IMR-90 (cell line): ENCODE measurements at regions not wholly inside any gene's neighbourhood (a gene's known extent, or its start where the extent isn't known, plus 50 kb on each side); places are given as distances from the start of the nearest gene placed in this dataset.

ENCODE experiments used
- ATAC-seq: fragments of 200-7000 bp; cut with Tn5 transposase; 2 replicates; pipeline ENCODE4 v1.9.1; 2020; ENCODE audit warnings: low read depth, mild to moderate bottlenecking, moderate library complexity
- BruUV-seq: library from RNA; stranded (reverse); fragments of 400-500 nt; replicated peaks from 2 replicates; lab custom pipeline; 2021; lab: Mats Ljungman, UMichigan
- CTCF ChIA-PET: fragments of 300-600 bp; formaldehyde crosslinking; extraction: SDS; loops from one replicate; lab custom pipeline; 2021; ENCODE audit warnings: antibody characterized with exemption; lab: Yijun Ruan, JAX
- POLR2A ChIA-PET: fragments of 300-600 bp; sonication (Branson Sonifier 250); formaldehyde crosslinking; loops from one replicate; lab custom pipeline; 2022; ENCODE audit warnings: antibody characterized with exemption; ENCODE audit not compliant: unreplicated experiment; lab: Charles Lee
- DNase-seq: peaks from one replicate; pipeline ENCODE4 v3.0.0; 2013
- H2AFZ ChIP-seq: replicated peaks from 2 replicates; pipeline ENCODE3; 2013; ENCODE audit warnings: low read length, mild to moderate bottlenecking; ENCODE audit not compliant: poor library complexity
- H2AK5ac ChIP-seq: 2 replicates; pipeline ENCODE4 v1.6.1; 2013; ENCODE audit warnings: low read depth, low read length, inconsistent platforms
- H2AK9ac ChIP-seq: replicated peaks from 2 replicates; pipeline ENCODE3; 2013; ENCODE audit warnings: mild to moderate bottlenecking, low read depth, low read length, moderate library complexity; ENCODE audit not compliant: poor library complexity
- H2BK120ac ChIP-seq: 2 replicates; pipeline ENCODE4 v1.6.1; 2013; ENCODE audit warnings: low read depth, low read length, inconsistent platforms
- H2BK15ac ChIP-seq: 3 replicates; pipeline ENCODE4 v1.6.1; 2013; ENCODE audit warnings: low read depth, low read length, inconsistent platforms
- H2BK20ac ChIP-seq: 2 replicates; pipeline ENCODE4 v1.6.1; 2013; ENCODE audit warnings: low read depth, mild to moderate bottlenecking, inconsistent platforms, low read length, moderate library complexity
- H2BK5ac ChIP-seq: 2 replicates; pipeline ENCODE4 v1.6.1; 2013; ENCODE audit warnings: mild to moderate bottlenecking, low read depth, low read length, inconsistent platforms; ENCODE audit not compliant: poor library complexity, severe bottlenecking
- H3K14ac ChIP-seq: replicated peaks from 2 replicates; pipeline ENCODE4 v1.6.1; 2013; ENCODE audit warnings: low read depth, low read length, inconsistent platforms
- H3K18ac ChIP-seq: 2 replicates; pipeline ENCODE4 v1.6.1; 2013; ENCODE audit warnings: low read depth, low read length, control low read depth
- H3K23ac ChIP-seq: 2 replicates; pipeline ENCODE4 v1.6.1; 2013; ENCODE audit warnings: low read depth, low read length, inconsistent platforms
- H3K27ac ChIP-seq: 2 replicates; pipeline ENCODE4 v1.5.1; 2013; ENCODE audit warnings: mild to moderate bottlenecking, control low read depth, low read length; ENCODE audit not compliant: insufficient read depth
- H3K27me3 ChIP-seq: 2 replicates; pipeline ENCODE4 v1.6.1; 2013; ENCODE audit warnings: low read length; ENCODE audit not compliant: control insufficient read depth, insufficient read depth
- H3K36me3 ChIP-seq: 2 replicates; pipeline ENCODE4 v1.6.1; 2013; ENCODE audit warnings: low read length, mixed read lengths; ENCODE audit not compliant: control insufficient read depth, insufficient read depth
- H3K4ac ChIP-seq: 2 replicates; pipeline ENCODE4 v1.6.1; 2013; ENCODE audit warnings: low read depth, low read length, inconsistent platforms
- H3K4me1 ChIP-seq: 2 replicates; pipeline ENCODE4 v1.6.1; 2013; ENCODE audit warnings: low read length, mixed read lengths; ENCODE audit not compliant: control insufficient read depth, insufficient read depth
- H3K4me2 ChIP-seq: 2 replicates; pipeline ENCODE4 v1.6.1; 2013; ENCODE audit warnings: low read depth, mild to moderate bottlenecking, control low read depth, low read length, moderate library complexity
- H3K4me3 ChIP-seq: 2 replicates; pipeline ENCODE4 v1.5.1; 2013; ENCODE audit warnings: low read depth, mild to moderate bottlenecking, control low read depth, low read length, moderate library complexity; ENCODE audit not compliant: insufficient read depth
- H3K56ac ChIP-seq: 2 replicates; pipeline ENCODE4 v1.6.1; 2013; ENCODE audit warnings: low read length, inconsistent platforms; ENCODE audit not compliant: insufficient read depth; ENCODE audit errors: extremely low read depth
- H3K79me1 ChIP-seq, 2 experiments: 2 replicates each; pipeline ENCODE4 v1.6.1; 2013; ENCODE audit warnings: low read length in 2 of 2, inconsistent platforms in 1 of 2, low read depth in 1 of 2
- H3K9ac ChIP-seq: 2 replicates; pipeline ENCODE4 v1.6.1; 2013; ENCODE audit warnings: low read depth, low read length, control low read depth
- H3K9me1 ChIP-seq: 2 replicates; pipeline ENCODE4 v1.6.1; 2013; ENCODE audit warnings: low read length, inconsistent platforms; ENCODE audit not compliant: insufficient read depth
- H3K9me3 ChIP-seq: 2 replicates; pipeline ENCODE4 v1.6.1; 2013; ENCODE audit warnings: low read length; ENCODE audit not compliant: control insufficient read depth, insufficient read depth
- H4K20me1 ChIP-seq: 2 replicates; pipeline ENCODE4 v1.6.1; 2013; ENCODE audit warnings: low read length, inconsistent platforms; ENCODE audit not compliant: insufficient read depth
- H4K5ac ChIP-seq: 2 replicates; pipeline ENCODE4 v1.6.1; 2013; ENCODE audit warnings: mild to moderate bottlenecking, low read depth, low read length, control low read depth
- H4K8ac ChIP-seq, 2 experiments: 2 replicates each; pipeline ENCODE4 v1.6.1; 2013; ENCODE audit warnings: low read depth in 2 of 2, low read length in 2 of 2, control low read depth in 1 of 2, inconsistent platforms in 1 of 2
- H4K91ac ChIP-seq: 2 replicates; pipeline ENCODE4 v1.6.1; 2013; ENCODE audit warnings: low read depth, low read length, inconsistent platforms; ENCODE audit not compliant: insufficient read depth
- BHLHE40 ChIP-seq: fragments of 150-350 bp; IDR thresholded peaks from 2 replicates; pipeline ENCODE4 v1.6.1; 2016; ENCODE audit warnings: mild to moderate bottlenecking, low read depth, low read length
- CEBPB ChIP-seq: IDR thresholded peaks from 2 replicates; pipeline ENCODE4 v1.6.1; 2012; ENCODE audit warnings: low read depth, low read length, improper control_type of control experiment
- CHD1 ChIP-seq: IDR thresholded peaks from 2 replicates; pipeline ENCODE4 v1.6.1; 2012; ENCODE audit warnings: low read depth, low read length, improper control_type of control experiment
- CTCF ChIP-seq: conservative IDR thresholded peaks from 2 replicates; pipeline ENCODE4 v1.5.1; 2012; ENCODE audit warnings: mild to moderate bottlenecking, low read depth, low read length, improper control_type of control experiment
- ELK1 ChIP-seq: fragments of 150-350 bp; IDR thresholded peaks from 2 replicates; pipeline ENCODE4 v1.6.1; 2016; ENCODE audit warnings: low read depth, mild to moderate bottlenecking, low read length, moderate library complexity, borderline replicate concordance
- FOS ChIP-seq: fragments of 150-350 bp; IDR thresholded peaks from 2 replicates; pipeline ENCODE4 v1.6.1; 2016; ENCODE audit warnings: low read depth, low read length
- MAZ ChIP-seq: IDR thresholded peaks from 2 replicates; pipeline ENCODE4 v1.6.1; 2012; ENCODE audit warnings: low read depth, mild to moderate bottlenecking, low read length, improper control_type of control experiment, moderate library complexity, borderline replicate concordance
- MXI1 ChIP-seq: IDR thresholded peaks from 2 replicates; pipeline ENCODE4 v1.6.1; 2012; ENCODE audit warnings: low read depth, mild to moderate bottlenecking, low read length, moderate library complexity, borderline replicate concordance
- RAD21 ChIP-seq: IDR thresholded peaks from 2 replicates; pipeline ENCODE4 v1.6.1; 2012; ENCODE audit warnings: low read length, improper control_type of control experiment
- RCOR1 ChIP-seq: IDR thresholded peaks from 2 replicates; pipeline ENCODE4 v1.6.1; 2012; ENCODE audit warnings: mild to moderate bottlenecking, low read length, improper control_type of control experiment; ENCODE audit not compliant: insufficient replicate concordance
- SMC3 ChIP-seq: fragments of 150-350 bp; IDR thresholded peaks from 2 replicates; pipeline ENCODE4 v1.6.1; 2016; ENCODE audit warnings: low read depth, mild to moderate bottlenecking, antibody characterized with exemption, low read length, moderate library complexity
- USF2 ChIP-seq: fragments of 150-350 bp; IDR thresholded peaks from 2 replicates; pipeline ENCODE4 v1.6.1; 2017; ENCODE audit warnings: mild to moderate bottlenecking, antibody characterized with exemption, low read length, low read depth
- WGBS, 2 experiments: methylation state at CpG; one replicate each; pipeline versions ENCODE4 v1.1.5 to v1.1.7; 2013; ENCODE audit warnings: missing lambda C conversion rate in 2 of 2; ENCODE audit not compliant: insufficient read length in 1 of 2; ENCODE audit errors: extremely low coverage in 2 of 2; 5-methylcytosine and 5-hydroxymethylcytosine counted together
- dilution Hi-C: fragments of 300-500 bp; cut with HindIII; formaldehyde crosslinking; loops from one replicate; pipeline ENCODE4 v1.14.3; 2018; ENCODE audit warnings: low sequenced_read_pairs; ENCODE audit not compliant: unreplicated experiment
- in situ Hi-C: fragments of 300-500 bp; cut with MboI; formaldehyde crosslinking; loops from 3 replicates; pipeline ENCODE4 v1.14.3; 2019; ENCODE audit warnings: low sequenced_read_pairs, inconsistent platforms, mixed read lengths
- intact Hi-C: fragments of 100-400 bp; cut with micrococcal nuclease; formaldehyde crosslinking; loops from 2 replicates; pipeline ENCODE4 v1.10.0; 2022

- no peaks in the 10 kb centered on the region for H3K9me1 ChIP-seq
- no peak overlapping the region for H2AK5ac ChIP-seq
- ATAC-seq (no peak), DNase-seq (no peak)
- no peak overlapping the region for H3K9ac ChIP-seq
- H2BK120ac ChIP-seq, result no peak overlapping the region
- no peak overlapping the region for H2AFZ ChIP-seq
- no peak overlapping the region for H3K56ac ChIP-seq
- POLR2A ChIA-PET, result no interaction called here
- no peak overlapping the region for H3K4me3 ChIP-seq
- no peak overlapping the region for H3K23ac ChIP-seq
- no peak overlapping the region for H3K27ac ChIP-seq
- H3K9me3 ChIP-seq, result no peaks in the 10 kb centered on the region
- H2BK20ac ChIP-seq, result no peak overlapping the region
- intact Hi-C loops, result no loop called here
- H3K4me2 ChIP-seq, result no peak overlapping the region
- no TSS peak for BruUV-seq
- H4K20me1 ChIP-seq, result no peaks in the 10 kb centered on the region
- no peak overlapping the region for H3K18ac ChIP-seq
- H4K8ac ChIP-seq, result no peak overlapping the region
- in situ Hi-C loops, result no loop called here
- dilution Hi-C loops, result no loop called here
- TF ChIP-seq MXI1 (no peak), MAZ (no peak), RAD21 (no peak), USF2 (no peak), CEBPB (no peak), FOS (no peak), ELK1 (no peak), BHLHE40 (no peak), RCOR1 (no peak), CHD1 (no peak), SMC3 (no peak), CTCF (no peak)
- no peak overlapping the region for H4K91ac ChIP-seq
- CTCF ChIA-PET, result no interaction called here
- no peak overlapping the region for H2AK9ac ChIP-seq
- WGBS, 2 experiments, result no CpG with 5 or more reads among the region's 2 CpGs
- no peaks in the 10 kb centered on the region for H3K79me1 ChIP-seq
- no peak overlapping the region for H3K14ac ChIP-seq
- no peak overlapping the region for H2BK5ac ChIP-seq
- no peak overlapping the region for H3K4ac ChIP-seq
- no peaks in the 10 kb centered on the region for H3K4me1 ChIP-seq
- no peaks in the 10 kb centered on the region for H3K36me3 ChIP-seq
- no peak overlapping the region for H4K5ac ChIP-seq
- no peak overlapping the region for H2BK15ac ChIP-seq
- peaks cover 5% of the 10 kb centered on the region for H3K27me3 ChIP-seq
Observed at GRCh38 chr1:29667951-29668350, 431.6 kb downstream of the PTPRU start.
